ENCODE measurements at regions not wholly inside any gene's neighbourhood (a gene's known extent, or its start where the extent isn't known, plus 50 kb on each side); places are given as distances from the start of the nearest gene placed in this dataset.

DNA sequence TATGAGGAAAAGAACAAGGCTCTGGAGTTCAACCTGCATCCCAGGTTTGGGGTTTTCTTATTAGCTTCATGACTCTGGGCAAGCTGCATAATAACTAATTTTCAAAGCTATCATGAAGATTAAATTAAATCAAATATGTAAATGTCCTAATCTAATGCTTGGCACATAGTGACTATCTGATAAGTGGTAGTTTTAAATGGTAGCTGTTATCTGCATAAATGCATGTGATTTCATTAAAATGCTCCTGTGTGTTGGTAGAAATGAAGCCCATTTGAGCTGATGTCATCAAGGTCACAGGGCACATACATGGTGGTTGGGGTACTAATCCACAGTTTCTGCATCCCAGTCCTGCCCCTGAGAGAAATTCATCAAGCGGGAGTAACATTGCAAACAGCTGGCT is 428.8 kb downstream of the LRATD1 start:
- intact Hi-C loops (cut with DNase I), result no loop called here
- Histone ChIP-seq H3K27me3 (no peaks in the 10 kb centered on the region), H3K4me1 (no peaks in the 10 kb centered on the region), H3K4me3 (no peak overlapping the region), H3K9me3 (peaks cover 0 to 20% (median 0%) of the 10 kb centered on the region in 11 donors), H3K36me3 (no peaks in the 10 kb centered on the region), H3K27ac (no peak overlapping the region)
- no peak for ATAC-seq
- TF ChIP-seq, protein P1, sequence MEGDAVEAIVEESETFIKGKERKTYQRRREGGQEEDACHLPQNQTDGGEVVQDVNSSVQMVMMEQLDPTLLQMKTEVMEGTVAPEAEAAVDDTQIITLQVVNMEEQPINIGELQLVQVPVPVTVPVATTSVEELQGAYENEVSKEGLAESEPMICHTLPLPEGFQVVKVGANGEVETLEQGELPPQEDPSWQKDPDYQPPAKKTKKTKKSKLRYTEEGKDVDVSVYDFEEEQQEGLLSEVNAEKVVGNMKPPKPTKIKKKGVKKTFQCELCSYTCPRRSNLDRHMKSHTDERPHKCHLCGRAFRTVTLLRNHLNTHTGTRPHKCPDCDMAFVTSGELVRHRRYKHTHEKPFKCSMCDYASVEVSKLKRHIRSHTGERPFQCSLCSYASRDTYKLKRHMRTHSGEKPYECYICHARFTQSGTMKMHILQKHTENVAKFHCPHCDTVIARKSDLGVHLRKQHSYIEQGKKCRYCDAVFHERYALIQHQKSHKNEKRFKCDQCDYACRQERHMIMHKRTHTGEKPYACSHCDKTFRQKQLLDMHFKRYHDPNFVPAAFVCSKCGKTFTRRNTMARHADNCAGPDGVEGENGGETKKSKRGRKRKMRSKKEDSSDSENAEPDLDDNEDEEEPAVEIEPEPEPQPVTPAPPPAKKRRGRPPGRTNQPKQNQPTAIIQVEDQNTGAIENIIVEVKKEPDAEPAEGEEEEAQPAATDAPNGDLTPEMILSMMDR (IDR thresholded peaks at IDR 0.05), result no peak
- no peak for DNase-seq
- WGBS, 2 donors, result 84 to 88% methylated on average over 1 of the region's 1 CpG

DNA sequence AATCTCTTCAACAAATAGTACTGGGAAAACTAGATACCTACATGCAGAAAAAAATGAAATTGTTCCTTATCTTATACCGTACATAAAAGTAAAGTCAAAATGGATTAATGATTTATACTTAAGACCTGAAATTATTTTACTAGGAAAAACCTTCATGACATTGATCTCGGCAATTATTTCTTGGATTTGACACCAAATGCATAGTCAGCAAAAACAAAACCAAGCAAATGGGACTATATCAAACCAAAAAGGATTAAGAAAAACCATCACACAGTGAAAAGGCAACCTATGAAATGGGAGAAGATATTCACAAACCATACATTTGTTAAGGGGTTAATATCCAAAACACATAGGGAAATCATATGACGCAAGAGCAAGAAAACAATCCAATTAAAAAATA is 433.6 kb downstream of the LRATD1 start:
- no peak for DNase-seq
- intact Hi-C loops (cut with DNase I), result loop anchor here in 1 of 10 donors (5.0 kb wide), 1 partner anchor 1551 kb away; no protein-coding TSS in a partner anchor
- no peak for ATAC-seq
- TF ChIP-seq, protein P1 (IDR thresholded peaks at IDR 0.05), result no peak
- no peaks in the 10 kb centered on the region for H3K27me3 ChIP-seq
- whole genome bisulfite sequencing, 2 donors, result 90 to 96% methylated on average over 3 of the region's 3 CpGs
- no peak overlapping the region for H3K4me3 ChIP-seq
- no peaks in the 10 kb centered on the region for H3K36me3 ChIP-seq
- peaks cover 0 to 20% (median 0%) of the 10 kb centered on the region in 11 donors for H3K9me3 ChIP-seq
- H3K27ac ChIP-seq, result no peak overlapping the region
- H3K4me1 ChIP-seq, result no peaks in the 10 kb centered on the region

DNA sequence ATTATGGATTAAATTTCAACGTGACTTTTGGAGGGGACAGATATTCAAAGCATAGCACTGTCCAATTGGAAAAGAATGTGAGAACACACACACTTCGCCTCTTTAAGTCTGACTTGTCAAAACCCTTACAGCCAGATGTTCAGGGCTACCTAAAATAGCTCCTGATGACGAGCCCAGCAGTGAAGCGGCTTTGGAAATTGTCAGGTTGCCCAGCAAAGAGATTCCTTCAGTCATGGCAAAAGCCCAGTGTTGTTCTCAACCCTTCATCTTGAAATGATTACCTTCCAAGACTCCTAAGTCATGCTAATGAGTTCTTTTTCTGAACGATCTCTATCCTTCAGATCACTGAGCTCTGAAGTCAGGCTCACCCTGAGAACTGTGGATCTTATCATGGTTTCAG is 436.6 kb downstream of the LRATD1 start:
- H3K27ac ChIP-seq, result no peak overlapping the region
- TF ChIP-seq, protein P1 (IDR thresholded peaks at IDR 0.05), result no peak
- WGBS, 2 donors, result 19 to 27% methylated on average over 5 of the region's 5 CpGs
- no peaks in the 10 kb centered on the region for H3K36me3 ChIP-seq
- H3K9me3 ChIP-seq, result peaks cover 0 to 20% (median 0%) of the 10 kb centered on the region in 11 donors
- no peak overlapping the region for H3K4me3 ChIP-seq
- no peaks in the 10 kb centered on the region for H3K27me3 ChIP-seq
- ATAC-seq, result peak in 5 of 8 donors; percentile 33 to 85 (median 58)
- intact Hi-C loops (cut with DNase I), result loop anchor here in 1 of 10 donors (5.0 kb wide), 1 partner anchor 1548 kb away; no protein-coding TSS in a partner anchor
- peak in 1 of 2 donors; percentile 11 for DNase-seq
- H3K4me1 ChIP-seq, result no peaks in the 10 kb centered on the region

DNA sequence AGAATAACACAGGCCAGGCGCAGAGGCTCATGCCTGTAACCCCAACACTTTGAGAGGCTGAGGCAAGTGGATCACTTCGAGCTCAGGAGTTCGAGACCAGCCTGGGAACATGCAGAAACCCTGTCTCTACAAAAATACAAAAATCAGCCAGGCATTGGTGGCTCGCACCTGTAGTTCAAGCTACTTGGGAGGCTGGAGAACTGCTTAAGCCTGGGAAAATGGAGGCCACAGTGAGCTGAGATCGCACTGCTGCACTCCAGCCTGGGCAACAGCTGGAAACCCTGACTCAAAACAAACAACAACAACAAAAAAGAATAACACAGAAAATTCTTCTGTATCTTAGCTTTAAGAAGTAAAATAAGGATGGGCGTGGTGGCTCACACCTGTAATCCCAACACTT is 440.3 kb downstream of the LRATD1 start:
- intact Hi-C loops (cut with DNase I), result no loop called here
- Histone ChIP-seq H3K9me3 (no peaks in the 10 kb centered on the region), H3K27me3 (no peaks in the 10 kb centered on the region), H3K4me3 (no peak overlapping the region), H3K36me3 (no peaks in the 10 kb centered on the region), H3K27ac (no peak overlapping the region), H3K4me1 (no peaks in the 10 kb centered on the region)
- WGBS, 2 donors, result 89 to 96% methylated on average over 6 of the region's 6 CpGs
- ATAC-seq (no peak), DNase-seq (no peak)
- TF ChIP-seq, protein P1 (IDR thresholded peaks at IDR 0.05), result no peak
